Right atrium auricular region (tissue), 2 donors: ENCODE measurements at regions not wholly inside any gene's neighbourhood (a gene's known extent, or its start where the extent isn't known, plus 50 kb on each side); places are given as distances from the start of the nearest gene placed in this dataset.

Source experiments
- DNase-seq: peaks from one replicate; pipeline ENCODE4 v3.0.0-alpha.2; 2019; ENCODE audit warnings: low spot score
- H3K27ac ChIP-seq, 2 donors: fragments of 200-600 bp; sonication (generic); 1 replicate in 1 of 2; 2 replicates in 1 of 2; pipeline ENCODE4 v1.5.1; 2016 to 2019
- H3K27me3 ChIP-seq, 2 donors: fragments of 200-600 bp; sonication (generic); one replicate each; pipeline versions ENCODE4 v1.5.1 to v1.6.0; 2017 to 2019
- H3K36me3 ChIP-seq: fragments of 200-600 bp; sonication (generic); one replicate; pipeline ENCODE4 v1.5.1; 2016
- H3K4me1 ChIP-seq, 2 donors: fragments of 200-600 bp; sonication (generic); one replicate each; pipeline versions ENCODE4 v1.5.1 to v1.6.0; 2017 to 2019
- H3K4me3 ChIP-seq, 2 donors: fragments of 200-600 bp; sonication (generic); 1 replicate in 1 of 2; 2 replicates in 1 of 2; pipeline ENCODE4 v1.5.1; 2017 to 2019; ENCODE audit warnings: mild to moderate bottlenecking in 1 of 2, moderate library complexity in 1 of 2
- H3K9me3 ChIP-seq, 2 donors: fragments of 200-600 bp; sonication (generic); one replicate each; pipeline ENCODE4 v1.5.1; 2019
- TF ChIP-seq, protein P1 (sequence below), 2 donors: fragments of 200-600 bp; sonication (generic); IDR thresholded peaks; one replicate each; pipeline ENCODE4 v1.5.1; 2019; ENCODE audit warnings: antibody characterized with exemption in 2 of 2

DNA sequence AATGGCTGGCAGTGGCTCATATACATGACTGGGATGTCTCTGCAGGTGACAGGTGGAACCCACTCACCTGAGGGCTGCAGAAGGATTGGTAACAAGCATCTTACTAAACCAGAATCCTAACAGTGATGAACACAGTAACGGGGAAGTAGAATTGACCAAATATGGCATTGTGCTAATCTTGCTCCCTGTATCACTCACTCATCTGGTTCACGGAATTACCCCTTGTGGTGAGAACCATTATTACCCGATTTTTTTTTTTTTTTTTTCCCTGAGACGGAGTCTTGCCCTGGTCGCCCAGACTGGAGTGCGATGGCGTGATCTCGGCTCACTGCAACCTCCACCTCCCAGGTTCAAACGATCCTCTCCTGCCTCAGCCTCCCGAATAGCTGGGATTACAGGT lies 69.5 kb downstream of the PTPRS start:
- Histone ChIP-seq H3K36me3 (peaks cover 29% of the 10 kb centered on the region), H3K27ac (no peak overlapping the region), H3K4me1 (no peaks in the 10 kb centered on the region), H3K27me3 (no peaks in the 10 kb centered on the region), H3K4me3 (no peak overlapping the region), H3K9me3 (no peaks in the 10 kb centered on the region)
- DNase-seq = no peak
- TF ChIP-seq, protein P1, sequence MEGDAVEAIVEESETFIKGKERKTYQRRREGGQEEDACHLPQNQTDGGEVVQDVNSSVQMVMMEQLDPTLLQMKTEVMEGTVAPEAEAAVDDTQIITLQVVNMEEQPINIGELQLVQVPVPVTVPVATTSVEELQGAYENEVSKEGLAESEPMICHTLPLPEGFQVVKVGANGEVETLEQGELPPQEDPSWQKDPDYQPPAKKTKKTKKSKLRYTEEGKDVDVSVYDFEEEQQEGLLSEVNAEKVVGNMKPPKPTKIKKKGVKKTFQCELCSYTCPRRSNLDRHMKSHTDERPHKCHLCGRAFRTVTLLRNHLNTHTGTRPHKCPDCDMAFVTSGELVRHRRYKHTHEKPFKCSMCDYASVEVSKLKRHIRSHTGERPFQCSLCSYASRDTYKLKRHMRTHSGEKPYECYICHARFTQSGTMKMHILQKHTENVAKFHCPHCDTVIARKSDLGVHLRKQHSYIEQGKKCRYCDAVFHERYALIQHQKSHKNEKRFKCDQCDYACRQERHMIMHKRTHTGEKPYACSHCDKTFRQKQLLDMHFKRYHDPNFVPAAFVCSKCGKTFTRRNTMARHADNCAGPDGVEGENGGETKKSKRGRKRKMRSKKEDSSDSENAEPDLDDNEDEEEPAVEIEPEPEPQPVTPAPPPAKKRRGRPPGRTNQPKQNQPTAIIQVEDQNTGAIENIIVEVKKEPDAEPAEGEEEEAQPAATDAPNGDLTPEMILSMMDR (IDR thresholded peaks at IDR 0.05) = no peak

DNA sequence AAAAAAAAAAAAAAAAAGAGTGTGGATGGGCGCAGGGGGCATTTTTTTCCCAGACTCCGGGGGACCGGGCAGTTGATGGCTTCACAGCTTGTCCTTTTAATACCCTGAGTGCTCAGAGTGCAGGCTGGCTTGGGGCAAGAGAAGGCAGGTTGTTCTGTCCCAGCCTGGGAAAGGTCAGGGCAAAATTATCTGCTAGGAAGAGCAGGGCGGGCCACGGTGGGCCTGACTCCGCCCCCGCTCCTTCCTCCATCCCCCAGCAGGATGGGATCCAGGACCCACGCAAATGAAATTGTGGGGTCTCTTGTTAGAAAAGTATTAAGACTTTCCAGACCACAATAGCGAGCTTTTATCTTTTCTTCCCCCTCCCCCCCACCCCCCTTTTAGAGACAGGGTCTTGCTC lies 70.7 kb downstream of the PTPRS start:
- Histone ChIP-seq H3K9me3 (no peaks in the 10 kb centered on the region), H3K27me3 (no peaks in the 10 kb centered on the region), H3K4me3 (no peak overlapping the region), H3K27ac (no peak overlapping the region), H3K36me3 (peaks cover 26% of the 10 kb centered on the region), H3K4me1 (no peaks in the 10 kb centered on the region)
- no peak for DNase-seq
- TF ChIP-seq, protein P1 (IDR thresholded peaks at IDR 0.05) = no peak

DNA sequence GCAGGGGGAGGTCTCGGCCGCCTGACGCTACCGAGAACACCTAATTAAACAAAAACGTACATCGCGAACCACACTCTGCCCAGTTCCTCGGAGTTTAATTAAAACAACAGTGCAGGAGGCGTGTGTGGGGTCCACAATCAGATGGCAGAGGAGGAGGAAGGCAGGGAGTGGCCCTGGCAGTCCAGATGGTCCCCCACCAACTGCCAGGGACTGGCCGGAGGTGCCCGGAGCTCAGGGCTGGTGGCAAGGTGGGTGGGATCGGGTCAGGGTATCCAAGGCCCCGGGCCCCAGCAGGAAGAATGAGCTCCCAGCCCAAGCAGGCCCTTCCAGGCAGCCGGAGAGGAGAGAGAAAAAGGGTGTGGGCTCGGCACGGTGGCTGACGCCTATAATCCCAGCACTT lies 71.3 kb downstream of the PTPRS start:
- DNase-seq = no peak
- H3K4me3 ChIP-seq = no peak overlapping the region
- H3K27ac ChIP-seq = no peak overlapping the region
- H3K36me3 ChIP-seq = peaks cover 32% of the 10 kb centered on the region
- no peaks in the 10 kb centered on the region for H3K9me3 ChIP-seq
- TF ChIP-seq, protein P1 (IDR thresholded peaks at IDR 0.05) = no peak
- no peaks in the 10 kb centered on the region for H3K27me3 ChIP-seq
- H3K4me1 ChIP-seq = no peaks in the 10 kb centered on the region

DNA sequence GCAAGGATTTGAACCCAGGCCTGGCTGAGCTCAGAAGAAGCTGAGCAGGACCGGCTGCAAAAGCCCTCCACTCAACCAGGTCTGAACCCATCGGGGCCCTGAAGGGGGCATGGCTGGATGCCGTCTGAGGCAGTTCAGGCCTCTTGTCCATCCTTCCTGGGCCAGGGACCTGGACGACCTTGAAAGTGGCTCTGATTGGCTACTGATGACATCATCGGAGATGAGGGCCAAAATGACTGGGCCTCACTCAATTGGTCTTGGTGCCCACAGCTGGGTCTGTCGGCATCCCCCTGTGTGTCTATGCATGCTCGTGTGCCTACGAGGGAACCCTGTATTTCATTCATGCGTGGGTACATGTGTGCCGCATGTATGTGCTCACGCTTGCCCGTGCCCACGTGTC lies 71.8 kb downstream of the PTPRS start:
- Histone ChIP-seq H3K9me3 (no peaks in the 10 kb centered on the region), H3K4me1 (no peaks in the 10 kb centered on the region), H3K36me3 (peaks cover 30% of the 10 kb centered on the region), H3K27me3 (no peaks in the 10 kb centered on the region), H3K27ac (no peak overlapping the region), H3K4me3 (no peak overlapping the region)
- TF ChIP-seq, protein P1 (IDR thresholded peaks at IDR 0.05) = no peak
- DNase-seq = no peak

DNA sequence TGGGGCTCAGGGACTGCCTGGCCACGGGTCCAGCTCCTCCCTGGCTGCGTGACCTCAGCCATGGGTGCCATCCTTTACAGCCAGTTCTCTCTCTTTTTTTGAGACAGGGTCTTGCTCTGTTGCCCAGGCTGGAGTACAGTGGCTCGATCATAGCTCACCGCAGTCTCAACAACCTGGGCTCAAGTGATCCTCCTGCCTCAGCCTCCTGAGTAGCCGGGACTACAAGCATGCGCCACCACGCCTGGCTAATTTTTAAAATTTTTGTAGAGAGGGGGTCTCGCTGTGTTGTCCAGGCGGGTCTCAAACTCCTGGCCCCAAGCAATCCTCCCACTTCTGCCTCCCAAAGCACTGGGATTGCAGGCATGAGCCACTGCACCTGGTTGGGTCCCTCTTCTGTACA lies 75.4 kb downstream of the PTPRS start:
- H3K36me3 ChIP-seq = peaks cover 27% of the 10 kb centered on the region

DNA sequence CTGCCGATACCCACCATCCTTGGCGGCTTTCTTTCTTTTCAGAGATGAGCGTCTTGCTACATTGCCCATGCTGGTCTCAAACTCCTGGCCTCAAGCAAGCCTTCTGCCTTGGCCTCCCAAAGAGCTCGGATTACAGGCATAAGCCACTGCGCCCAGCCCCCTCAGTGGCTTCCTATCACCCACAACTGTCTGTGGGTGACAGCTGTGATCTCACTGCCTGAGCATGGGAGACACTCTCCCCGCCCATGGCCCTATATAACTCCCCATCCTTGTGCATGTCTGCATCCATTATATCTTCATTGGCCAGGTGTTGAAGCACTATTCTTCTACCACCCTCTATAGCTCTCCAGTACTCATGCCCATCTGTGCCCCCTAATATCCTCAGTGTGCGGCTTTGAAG lies 76.2 kb downstream of the PTPRS start:
- H3K36me3 ChIP-seq = peaks cover 27% of the 10 kb centered on the region
- no peaks in the 10 kb centered on the region for H3K9me3 ChIP-seq
- no peaks in the 10 kb centered on the region for H3K4me1 ChIP-seq
- no peaks in the 10 kb centered on the region for H3K27me3 ChIP-seq
- H3K27ac ChIP-seq = no peak overlapping the region
- no peak overlapping the region for H3K4me3 ChIP-seq
- no peak for DNase-seq
- TF ChIP-seq, protein P1 (IDR thresholded peaks at IDR 0.05) = no peak

More for the DNA sequence above, 75.4 kb downstream of the PTPRS start:
- Histone ChIP-seq H3K4me1 (no peaks in the 10 kb centered on the region), H3K4me3 (no peak overlapping the region), H3K27ac (no peak overlapping the region), H3K9me3 (no peaks in the 10 kb centered on the region), H3K27me3 (no peaks in the 10 kb centered on the region)
- DNase-seq = no peak
- TF ChIP-seq, protein P1 (IDR thresholded peaks at IDR 0.05) = no peak
